Upper lobe of left lung (tissue), 4 donors: ENCODE measurements at regions not wholly inside any gene's neighbourhood (a gene's known extent, or its start where the extent isn't known, plus 50 kb on each side); places are given as distances from the start of the nearest gene placed in this dataset.

ENCODE experiments used
- CTCF ChIP-seq, 6 experiments: fragments of 450-650 bp in 4 of 6; fragments of 200-600 bp in 2 of 6; sonication (generic) in 2 of 6; IDR thresholded peaks; one replicate each; pipeline ENCODE4 v1.5.1; 2016 to 2019; ENCODE audit warnings: antibody characterized with exemption in 6 of 6
- POLR2AphosphoS5 ChIP-seq, 2 donors: sonication (generic); formaldehyde crosslinking; IDR thresholded peaks; one replicate each; pipeline ENCODE4 v1.5.1; 2017; ENCODE audit warnings: antibody characterized with exemption in 2 of 2

GRCh38 chr11:106277484-106277883 lies 200.0 kb downstream of the AASDHPPT start:
- no peak for TF ChIP-seq CTCF (IDR thresholded peaks at IDR 0.05)
- TF ChIP-seq POLR2AphosphoS5 (IDR thresholded peaks at IDR 0.05), result no peak
